Heart left ventricle (tissue), 13 donors: ENCODE measurements at regions not wholly inside any gene's neighbourhood (a gene's known extent, or its start where the extent isn't known, plus 50 kb on each side); places are given as distances from the start of the nearest gene placed in this dataset.

ENCODE experiments used
- CTCF ChIP-seq, 12 donors: fragments of 200-600 bp; sonication (generic) in 4 of 12; IDR thresholded peaks; one replicate each; pipeline versions ENCODE4 v1.5.0 to v1.8.0; 2018 to 2022; ENCODE audit warnings: antibody characterized with exemption in 12 of 12, mild to moderate bottlenecking in 5 of 12
- POLR2A ChIP-seq, 2 donors: fragments of 450-650 bp; IDR thresholded peaks; one replicate each; pipeline ENCODE4 v1.6.1; 2017; ENCODE audit warnings: antibody characterized with exemption in 2 of 2, mild to moderate bottlenecking in 2 of 2, moderate library complexity in 2 of 2
- donor health status: ischemic (EF 13 %, LVEDD 7.1; RV severe dilation, severe dysfunction).
- donor health status: DM: no; HTN: yes; CAD: no.
- donor health status: DM: no; HTN: no; CAD: no.
- donor health status: ischemic (EF 25% LVEDD 6.9; RV normal size, moderate dysfunction).
- donor health status: ischemic (EF 25% LVEDD 5.7; RV mildly dilated, moderate dysfunction).
- donor health status: ischemic (EF 35%, LVEDD 5.7; RV mildly dilated, moderate dysfunction).
- donor health status: nonischemic (EF 11% LVEDD 7.7; RV severe dilation, severe dysfunction).
- donor health status: DM: yes; HTN: yes; CAD: no.
- donor health status: PGD.
- donor health status: ischemic (EF 29% LVEDD 5.4; RV normal size, mild dysfunction).
- donor health status: nonischemic (EF 23%, LVEDD 6.1; RV moderate dilation, normal function).

- TF ChIP-seq CTCF (IDR thresholded peaks at IDR 0.05): no peak
- TF ChIP-seq POLR2A (IDR thresholded peaks at IDR 0.05): no peak
Observed at GRCh38 chr2:172281648-172282570, 145.5 kb upstream of the ITGA6 start.
